Tibial nerve (tissue), 4 donors: ENCODE measurements at regions not wholly inside any gene's neighbourhood (a gene's known extent, or its start where the extent isn't known, plus 50 kb on each side); places are given as distances from the start of the nearest gene placed in this dataset.

Experiments
- DNase-seq, 2 donors: peaks; one replicate each; pipeline ENCODE4 v3.0.0-alpha.2; 2019; ENCODE audit warnings: low spot score in 2 of 2
- H3K27ac ChIP-seq, 4 donors: fragments of 200-600 bp; sonication (generic) in 3 of 4; one replicate each; pipeline ENCODE4 v1.5.1; 2017 to 2019; ENCODE audit warnings: mild to moderate bottlenecking in 1 of 4
- H3K27me3 ChIP-seq, 2 donors: fragments of 200-600 bp; sonication (generic) in 1 of 2; one replicate each; pipeline versions ENCODE4 v1.5.1 to v1.6.0; 2017 to 2019
- H3K36me3 ChIP-seq, 3 donors: fragments of 200-600 bp; sonication (generic); one replicate each; pipeline ENCODE4 v1.5.1; 2018 to 2019
- H3K4me1 ChIP-seq, 4 donors: fragments of 200-600 bp; sonication (generic) in 3 of 4; one replicate each; pipeline ENCODE4 v1.5.1; 2017 to 2019
- H3K4me3 ChIP-seq, 4 donors: fragments of 200-600 bp; sonication (generic) in 3 of 4; one replicate each; pipeline ENCODE4 v1.5.1; 2017 to 2019; ENCODE audit warnings: mild to moderate bottlenecking in 1 of 4, moderate library complexity in 1 of 4
- H3K9me3 ChIP-seq, 4 donors: fragments of 200-600 bp; sonication (generic) in 3 of 4; one replicate each; pipeline ENCODE4 v1.5.1; 2017 to 2019
- EP300 ChIP-seq, 2 donors: sonication (generic); formaldehyde crosslinking; IDR thresholded peaks; one replicate each; pipeline ENCODE4 v1.6.1; 2017; ENCODE audit warnings: antibody characterized with exemption in 2 of 2, mild to moderate bottlenecking in 1 of 2
- POLR2A ChIP-seq, 2 donors: fragments of 450-650 bp; IDR thresholded peaks; one replicate each; pipeline ENCODE4 v1.6.1; 2017; ENCODE audit warnings: antibody characterized with exemption in 2 of 2, mild to moderate bottlenecking in 2 of 2, moderate library complexity in 2 of 2
- WGBS, 2 donors: methylation state at CpG; one replicate each; pipeline ENCODE4 v1.1.5; 2018; 5-methylcytosine and 5-hydroxymethylcytosine counted together
- TF ChIP-seq, protein P1 (sequence below), 5 experiments: fragments of 200-600 bp in 3 of 5; fragments of 450-650 bp in 2 of 5; sonication (generic) in 3 of 5; IDR thresholded peaks; one replicate each; pipeline ENCODE4 v1.5.1; 2016 to 2019; ENCODE audit warnings: antibody characterized with exemption in 5 of 5, mild to moderate bottlenecking in 3 of 5, moderate library complexity in 2 of 5

DNA sequence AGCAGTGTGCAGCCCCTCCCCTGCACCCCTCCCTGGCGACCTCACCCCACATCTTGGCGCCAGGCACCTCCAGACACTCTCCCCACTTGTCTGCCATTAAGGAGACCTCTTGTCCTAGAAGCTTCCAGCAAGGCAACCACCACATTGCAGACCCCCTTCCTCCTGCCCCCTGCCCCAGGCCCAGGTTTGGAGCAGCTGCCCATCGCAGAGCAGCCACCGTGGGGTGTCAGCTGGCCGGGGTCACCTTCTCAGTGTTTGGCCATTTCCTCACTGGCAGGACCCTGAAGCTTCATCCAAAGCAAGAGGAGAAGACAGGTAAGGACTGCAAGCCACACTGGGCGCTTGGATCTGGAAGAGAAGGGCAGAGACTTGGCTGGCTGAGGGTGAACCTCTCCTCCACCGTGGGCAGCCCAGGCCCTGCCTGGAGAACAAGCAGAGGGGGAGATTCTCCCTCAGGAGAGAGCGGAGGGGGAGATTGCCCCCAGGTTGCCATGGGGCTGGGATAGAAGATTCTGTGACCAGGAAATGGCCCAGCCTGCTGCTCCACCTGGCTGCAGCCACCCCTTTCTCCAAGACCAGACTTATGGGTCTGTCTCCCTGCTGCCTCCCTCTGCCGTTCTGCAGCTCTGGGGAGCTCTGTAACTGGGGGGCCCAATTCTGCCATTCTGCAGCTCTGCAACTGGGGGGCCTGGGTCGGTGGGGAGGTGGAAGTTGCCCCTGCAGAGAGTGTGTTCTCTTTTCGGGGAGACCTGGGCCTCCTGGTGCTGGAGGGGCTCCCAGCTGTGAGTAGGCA, 72.9 kb upstream of the C14orf180 start:
- Histone ChIP-seq H3K9me3 (peaks cover 0 to 41% (median 4%) of the 10 kb centered on the region in 4 donors), H3K27me3 (no peaks in the 10 kb centered on the region), H3K36me3 (no peaks in the 10 kb centered on the region), H3K27ac (no peak overlapping the region), H3K4me3 (no peak overlapping the region), H3K4me1 (no peaks in the 10 kb centered on the region)
- WGBS, 2 donors = 73 to 77% methylated on average over 8 to 10 of the region's 11 CpGs
- no peak for TF ChIP-seq EP300 (IDR thresholded peaks at IDR 0.05)
- TF ChIP-seq POLR2A (IDR thresholded peaks at IDR 0.05) = no peak
- TF ChIP-seq, protein P1, sequence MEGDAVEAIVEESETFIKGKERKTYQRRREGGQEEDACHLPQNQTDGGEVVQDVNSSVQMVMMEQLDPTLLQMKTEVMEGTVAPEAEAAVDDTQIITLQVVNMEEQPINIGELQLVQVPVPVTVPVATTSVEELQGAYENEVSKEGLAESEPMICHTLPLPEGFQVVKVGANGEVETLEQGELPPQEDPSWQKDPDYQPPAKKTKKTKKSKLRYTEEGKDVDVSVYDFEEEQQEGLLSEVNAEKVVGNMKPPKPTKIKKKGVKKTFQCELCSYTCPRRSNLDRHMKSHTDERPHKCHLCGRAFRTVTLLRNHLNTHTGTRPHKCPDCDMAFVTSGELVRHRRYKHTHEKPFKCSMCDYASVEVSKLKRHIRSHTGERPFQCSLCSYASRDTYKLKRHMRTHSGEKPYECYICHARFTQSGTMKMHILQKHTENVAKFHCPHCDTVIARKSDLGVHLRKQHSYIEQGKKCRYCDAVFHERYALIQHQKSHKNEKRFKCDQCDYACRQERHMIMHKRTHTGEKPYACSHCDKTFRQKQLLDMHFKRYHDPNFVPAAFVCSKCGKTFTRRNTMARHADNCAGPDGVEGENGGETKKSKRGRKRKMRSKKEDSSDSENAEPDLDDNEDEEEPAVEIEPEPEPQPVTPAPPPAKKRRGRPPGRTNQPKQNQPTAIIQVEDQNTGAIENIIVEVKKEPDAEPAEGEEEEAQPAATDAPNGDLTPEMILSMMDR (IDR thresholded peaks at IDR 0.05) = no peak
- no peak for DNase-seq

DNA sequence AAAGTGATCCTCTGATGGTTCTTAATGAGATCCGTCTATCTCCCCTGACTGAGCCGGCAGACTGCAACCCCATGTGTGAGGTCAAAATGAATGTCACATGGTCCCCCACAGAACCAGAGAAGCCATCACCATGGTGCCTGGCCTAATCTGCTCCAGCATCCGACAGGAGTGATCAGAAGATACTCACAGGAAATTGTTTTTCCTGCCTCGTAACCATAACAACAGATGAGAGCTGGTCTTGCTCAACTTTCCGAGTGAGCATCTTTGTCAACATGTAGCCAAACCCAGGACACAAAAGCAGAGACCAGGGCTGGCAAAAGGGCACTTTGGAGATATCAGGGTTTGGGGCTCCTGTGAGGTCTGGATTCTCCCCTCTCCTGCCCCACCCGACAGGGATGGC, 72.1 kb upstream of the C14orf180 start:
- Histone ChIP-seq H3K27me3 (no peaks in the 10 kb centered on the region), H3K9me3 (peaks cover 0 to 33% (median 0%) of the 10 kb centered on the region in 4 donors), H3K4me1 (no peaks in the 10 kb centered on the region), H3K4me3 (no peak overlapping the region), H3K36me3 (no peaks in the 10 kb centered on the region), H3K27ac (no peak overlapping the region)
- TF ChIP-seq, protein P1 (IDR thresholded peaks at IDR 0.05) = no peak
- TF ChIP-seq POLR2A (IDR thresholded peaks at IDR 0.05) = no peak
- TF ChIP-seq EP300 (IDR thresholded peaks at IDR 0.05) = no peak
- WGBS, 2 donors = 41 to 60% methylated on average over 6 of the region's 6 CpGs
- DNase-seq = no peak

DNA sequence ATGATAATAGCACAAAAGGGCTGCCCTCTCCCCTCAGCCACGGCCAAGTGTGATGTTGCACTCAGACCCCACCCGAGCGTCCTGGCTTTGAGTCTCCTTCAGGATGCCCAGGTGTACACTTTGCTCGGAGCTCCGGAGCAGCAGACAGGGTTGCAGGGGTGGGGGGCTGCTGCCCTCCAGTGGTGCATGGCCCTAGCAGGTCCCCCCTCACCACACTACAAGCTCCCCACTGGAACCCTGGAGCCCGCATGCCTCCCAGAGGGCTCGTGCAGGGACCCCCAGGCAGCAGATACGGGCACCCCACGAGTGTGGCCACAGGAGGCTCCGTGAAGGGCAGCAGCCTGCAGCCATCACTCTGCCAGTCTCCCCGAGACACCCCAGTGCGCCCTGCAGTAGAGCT, 69.9 kb upstream of the C14orf180 start:
- Histone ChIP-seq H3K4me3 (no peak overlapping the region), H3K4me1 (no peaks in the 10 kb centered on the region), H3K27ac (no peak overlapping the region), H3K27me3 (no peaks in the 10 kb centered on the region), H3K9me3 (peaks cover 0 to 24% (median 0%) of the 10 kb centered on the region in 4 donors), H3K36me3 (no peaks in the 10 kb centered on the region)
- no peak for DNase-seq
- 67 to 74% methylated on average over 9 to 12 of the region's 12 CpGs for WGBS, 2 donors
- TF ChIP-seq, protein P1 (IDR thresholded peaks at IDR 0.05) = no peak
- TF ChIP-seq EP300 (IDR thresholded peaks at IDR 0.05) (no peak), POLR2A (IDR thresholded peaks at IDR 0.05) (no peak)

GRCh38 chr14:104510216-104510615, 69.3 kb upstream of the C14orf180 start:
- H3K27me3 ChIP-seq = no peaks in the 10 kb centered on the region
- no peaks in the 10 kb centered on the region for H3K36me3 ChIP-seq
- H3K9me3 ChIP-seq = peaks cover 0 to 28% (median 0%) of the 10 kb centered on the region in 4 donors
- H3K4me3 ChIP-seq = no peak overlapping the region
- H3K27ac ChIP-seq = no peak overlapping the region
- no peaks in the 10 kb centered on the region for H3K4me1 ChIP-seq
- TF ChIP-seq EP300 (IDR thresholded peaks at IDR 0.05) (no peak), POLR2A (IDR thresholded peaks at IDR 0.05) (no peak)
- TF ChIP-seq, protein P1 (IDR thresholded peaks at IDR 0.05) = no peak
- WGBS, 2 donors = 20 to 66% methylated on average over 2 to 3 of the region's 3 CpGs
- DNase-seq = no peak

GRCh38 chr14:104510794-104511611, 68.6 kb upstream of the C14orf180 start:
- H3K9me3 ChIP-seq = peaks cover 0 to 36% (median 0%) of the 10 kb centered on the region in 4 donors
- H3K4me3 ChIP-seq = no peak overlapping the region
- H3K4me1 ChIP-seq = no peaks in the 10 kb centered on the region
- no peaks in the 10 kb centered on the region for H3K36me3 ChIP-seq
- DNase-seq = no peak
- 77 to 81% methylated on average over 27 to 32 of the region's 32 CpGs for WGBS, 2 donors
- no peaks in the 10 kb centered on the region for H3K27me3 ChIP-seq
- TF ChIP-seq, protein P1 (IDR thresholded peaks at IDR 0.05) = no peak
- TF ChIP-seq POLR2A (IDR thresholded peaks at IDR 0.05) = no peak
- no peak for TF ChIP-seq EP300 (IDR thresholded peaks at IDR 0.05)
- no peak overlapping the region for H3K27ac ChIP-seq
